ENCODE measurements at regions not wholly inside any gene's neighbourhood (a gene's known extent, or its start where the extent isn't known, plus 50 kb on each side); places are given as distances from the start of the nearest gene placed in this dataset.

DNA sequence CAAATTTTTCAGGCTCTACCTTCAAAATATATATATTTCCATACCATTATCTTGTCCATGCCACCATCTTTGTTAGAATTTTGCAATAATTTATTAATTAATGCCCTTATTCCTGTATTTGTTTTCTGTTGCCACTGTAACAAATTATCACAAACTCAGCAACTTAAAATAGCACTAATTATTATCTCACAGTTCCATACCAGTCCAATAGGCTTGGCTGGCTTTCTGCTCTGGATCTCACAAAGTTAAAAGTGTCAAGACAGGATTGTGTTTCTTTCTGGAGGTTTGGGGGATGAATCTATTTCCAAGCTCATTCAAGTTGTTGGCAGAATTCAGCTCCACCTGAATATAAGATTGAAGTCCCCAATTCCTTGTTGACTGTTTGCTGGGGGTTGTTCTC, 58.6 kb upstream of the SLC38A4 start:
- no peak overlapping the region for H3K27ac Mint-ChIP-seq
- DNase-seq, result no peak
- no peaks in the 10 kb centered on the region for H3K36me3 Mint-ChIP-seq (ENCODE audit: low read depth)
- H3K27me3 Mint-ChIP-seq, result peaks cover 2% of the 10 kb centered on the region
- H3K9me3 Mint-ChIP-seq, result peaks cover 10% of the 10 kb centered on the region
- no peak overlapping the region for H3K4me3 Mint-ChIP-seq
- H3K4me1 Mint-ChIP-seq, result no peaks in the 10 kb centered on the region
- intact Hi-C loops (cut with micrococcal nuclease), result no loop called here

GRCh38 chr12:46886541-46887041, 60.8 kb upstream of the SLC38A4 start:
- no peak overlapping the region for H3K4me3 Mint-ChIP-seq
- H3K4me1 Mint-ChIP-seq, result no peaks in the 10 kb centered on the region
- peaks cover 2% of the 10 kb centered on the region for H3K27me3 Mint-ChIP-seq
- intact Hi-C loops (cut with micrococcal nuclease), result no loop called here
- peaks cover 4% of the 10 kb centered on the region for H3K9me3 Mint-ChIP-seq
- no peak overlapping the region for H3K27ac Mint-ChIP-seq
- no peak for DNase-seq
- H3K36me3 Mint-ChIP-seq (ENCODE audit: low read depth), result no peaks in the 10 kb centered on the region

DNA sequence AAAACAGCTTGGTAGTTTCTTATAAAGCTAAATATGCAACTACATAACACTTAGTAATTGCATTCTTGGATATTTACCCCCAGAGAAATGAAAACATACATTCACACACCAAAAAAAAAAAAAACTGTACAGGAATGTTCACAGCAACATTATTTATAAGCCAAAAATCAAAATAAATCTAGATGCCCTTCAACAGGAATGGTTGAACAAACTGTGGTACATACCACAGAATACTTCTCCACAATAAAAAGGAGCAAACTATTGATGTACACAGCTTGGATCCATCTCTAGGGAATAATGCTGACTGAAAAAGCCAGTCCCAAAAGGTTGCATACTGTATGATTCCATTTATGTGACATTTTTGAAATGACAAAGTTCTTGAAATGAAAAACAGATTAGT, 62.1 kb upstream of the SLC38A4 start:
- no peak for DNase-seq
- Mint-ChIP-seq H3K27me3 (peaks cover 2% of the 10 kb centered on the region), H3K9me3 (peaks cover 4% of the 10 kb centered on the region), H3K4me3 (no peak overlapping the region), H3K27ac (no peak overlapping the region), H3K36me3 (ENCODE audit: low read depth) (no peaks in the 10 kb centered on the region), H3K4me1 (no peaks in the 10 kb centered on the region)
- intact Hi-C loops (cut with micrococcal nuclease), result no loop called here

- Mint-ChIP-seq H3K36me3 (ENCODE audit: low read depth) (no peaks in the 10 kb centered on the region), H3K4me1 (no peaks in the 10 kb centered on the region), H3K4me3 (no peak overlapping the region), H3K9me3 (peaks cover 4% of the 10 kb centered on the region), H3K27me3 (peaks cover 2% of the 10 kb centered on the region), H3K27ac (no peak overlapping the region)
- no peak for DNase-seq
- intact Hi-C loops (cut with micrococcal nuclease), result no loop called here
Measured at GRCh38 chr12:46888568-46888967, 62.8 kb upstream of the SLC38A4 start.

DNA sequence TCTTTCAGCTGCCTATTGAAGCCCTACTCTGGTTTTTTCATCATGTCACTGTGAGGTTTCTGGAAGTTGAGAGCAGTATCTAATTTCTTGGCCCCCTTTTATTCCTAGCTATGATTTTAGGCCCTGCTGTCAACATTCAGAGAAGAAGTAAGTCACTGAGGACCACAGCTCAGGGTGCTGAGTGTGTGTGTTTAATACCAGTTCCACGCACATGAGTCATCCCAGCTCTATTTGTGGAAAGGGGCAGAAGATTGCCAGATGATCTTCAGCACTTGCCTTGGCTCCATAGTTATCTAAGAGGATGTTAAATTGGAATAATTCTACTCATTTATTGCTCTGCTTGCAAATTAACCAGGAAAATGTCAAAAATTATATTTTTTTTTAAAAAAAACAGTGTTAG, 65.5 kb upstream of the SLC38A4 start:
- H3K36me3 Mint-ChIP-seq (ENCODE audit: low read depth), result no peaks in the 10 kb centered on the region
- no peaks in the 10 kb centered on the region for H3K4me1 Mint-ChIP-seq
- intact Hi-C loops (cut with micrococcal nuclease), result no loop called here
- peaks cover 6% of the 10 kb centered on the region for H3K27me3 Mint-ChIP-seq
- H3K9me3 Mint-ChIP-seq, result peaks cover 9% of the 10 kb centered on the region
- DNase-seq, result no peak
- H3K4me3 Mint-ChIP-seq, result no peak overlapping the region
- H3K27ac Mint-ChIP-seq, result no peak overlapping the region

DNA sequence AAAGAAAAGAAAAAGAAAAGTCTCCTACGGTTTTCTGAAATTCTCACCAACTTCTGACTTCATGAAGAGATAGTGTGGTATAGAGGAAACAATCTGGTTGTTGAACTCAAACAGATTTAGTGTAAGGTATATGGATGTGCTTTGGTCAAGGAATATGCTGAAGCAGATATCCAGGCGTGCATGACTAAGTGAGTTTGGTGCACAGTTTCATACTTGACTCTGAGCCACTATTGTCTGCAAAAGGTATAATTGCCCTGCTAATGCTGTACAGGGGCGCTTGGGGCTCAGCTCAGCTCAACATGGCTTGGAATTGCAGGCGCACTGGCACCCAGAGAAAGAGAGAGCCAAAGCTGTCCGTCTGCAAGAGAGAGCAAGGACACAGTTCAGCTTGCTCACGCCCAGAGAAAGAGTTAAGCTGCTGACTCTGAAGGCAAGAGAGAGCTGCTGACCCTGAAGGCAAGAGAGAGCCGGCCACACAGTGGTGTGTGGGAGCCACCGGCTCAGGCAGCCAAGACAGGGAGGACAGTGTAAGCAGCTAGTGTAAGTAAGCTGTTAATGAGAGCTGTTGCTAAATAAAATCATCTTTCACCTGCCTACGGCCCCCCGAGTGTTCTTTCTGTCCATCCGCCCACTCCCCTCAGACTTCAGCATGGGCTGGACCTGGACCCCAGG, 66.4 kb upstream of the SLC38A4 start:
- intact Hi-C loops (cut with micrococcal nuclease), result no loop called here

DNA sequence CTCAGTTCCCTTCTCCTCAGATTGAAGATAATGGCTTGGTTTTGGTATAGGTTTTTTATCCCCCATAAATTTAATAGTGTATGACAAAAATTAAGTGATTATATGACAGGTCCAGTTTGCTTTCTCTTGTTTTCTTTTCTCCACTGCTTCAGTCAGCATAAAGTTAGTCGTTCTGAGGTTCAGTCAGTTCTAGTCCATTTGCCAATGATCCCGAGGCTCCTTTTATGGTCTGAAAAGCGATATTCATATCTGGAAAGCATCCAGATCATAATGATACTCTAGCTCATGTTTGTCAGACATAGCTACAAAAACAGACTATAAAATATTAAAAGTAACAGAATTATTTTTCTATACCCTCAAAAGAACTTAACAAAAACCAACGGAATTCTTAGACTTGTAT, 67.1 kb upstream of the SLC38A4 start:
- H3K4me3 Mint-ChIP-seq, result no peak overlapping the region
- intact Hi-C loops (cut with micrococcal nuclease), result no loop called here
- H3K9me3 Mint-ChIP-seq, result peaks cover 20% of the 10 kb centered on the region
- H3K27me3 Mint-ChIP-seq, result peaks cover 3% of the 10 kb centered on the region
- DNase-seq, result no peak
- peaks cover 3% of the 10 kb centered on the region for H3K4me1 Mint-ChIP-seq
- H3K36me3 Mint-ChIP-seq (ENCODE audit: low read depth), result no peaks in the 10 kb centered on the region
- H3K27ac Mint-ChIP-seq, result no peak overlapping the region

More for the DNA sequence above, 66.4 kb upstream of the SLC38A4 start:
- peaks cover 14% of the 10 kb centered on the region for H3K9me3 Mint-ChIP-seq
- no peak overlapping the region for H3K27ac Mint-ChIP-seq
- peaks cover 6% of the 10 kb centered on the region for H3K27me3 Mint-ChIP-seq
- H3K36me3 Mint-ChIP-seq (ENCODE audit: low read depth), result no peaks in the 10 kb centered on the region
- H3K4me1 Mint-ChIP-seq, result no peaks in the 10 kb centered on the region
- no peak overlapping the region for H3K4me3 Mint-ChIP-seq
- DNase-seq, result no peak

DNA sequence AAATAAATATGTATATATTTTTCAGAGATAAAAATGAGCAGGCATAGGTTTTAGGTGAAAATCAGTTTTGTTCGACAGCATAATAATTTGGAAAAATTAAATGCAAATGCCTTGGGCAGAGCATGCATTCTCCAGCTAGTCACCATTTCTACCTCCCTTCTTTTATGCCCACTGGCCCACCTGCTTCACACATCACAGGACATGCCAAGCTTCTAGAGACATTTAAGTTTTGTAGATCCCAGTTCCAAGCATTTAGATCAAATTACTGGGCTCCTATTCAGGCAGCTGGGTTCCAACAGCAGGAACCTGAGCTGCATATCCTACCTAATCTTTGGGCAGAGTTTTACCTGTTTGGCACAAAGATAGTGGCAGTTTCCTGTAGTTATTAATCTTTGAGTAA, 67.6 kb upstream of the SLC38A4 start:
- Mint-ChIP-seq H3K4me3 (no peak overlapping the region), H3K9me3 (peaks cover 22% of the 10 kb centered on the region), H3K27ac (no peak overlapping the region), H3K27me3 (peaks cover 3% of the 10 kb centered on the region), H3K36me3 (ENCODE audit: low read depth) (no peaks in the 10 kb centered on the region), H3K4me1 (peaks cover 7% of the 10 kb centered on the region)
- intact Hi-C loops (cut with micrococcal nuclease), result no loop called here
- no peak for DNase-seq

- Mint-ChIP-seq H3K4me1 (peaks cover 10% of the 10 kb centered on the region), H3K27me3 (peaks cover 3% of the 10 kb centered on the region), H3K4me3 (no peak overlapping the region), H3K27ac (no peak overlapping the region), H3K9me3 (peaks cover 18% of the 10 kb centered on the region), H3K36me3 (ENCODE audit: low read depth) (no peaks in the 10 kb centered on the region)
- intact Hi-C loops (cut with micrococcal nuclease), result no loop called here
- no peak for DNase-seq
Measured at GRCh38 chr12:46895726-46896125, 69.9 kb upstream of the SLC38A4 start.

- H3K27ac Mint-ChIP-seq, result no peak overlapping the region
Measured at GRCh38 chr12:46896680-46897079, 70.9 kb upstream of the SLC38A4 start.

DNA sequence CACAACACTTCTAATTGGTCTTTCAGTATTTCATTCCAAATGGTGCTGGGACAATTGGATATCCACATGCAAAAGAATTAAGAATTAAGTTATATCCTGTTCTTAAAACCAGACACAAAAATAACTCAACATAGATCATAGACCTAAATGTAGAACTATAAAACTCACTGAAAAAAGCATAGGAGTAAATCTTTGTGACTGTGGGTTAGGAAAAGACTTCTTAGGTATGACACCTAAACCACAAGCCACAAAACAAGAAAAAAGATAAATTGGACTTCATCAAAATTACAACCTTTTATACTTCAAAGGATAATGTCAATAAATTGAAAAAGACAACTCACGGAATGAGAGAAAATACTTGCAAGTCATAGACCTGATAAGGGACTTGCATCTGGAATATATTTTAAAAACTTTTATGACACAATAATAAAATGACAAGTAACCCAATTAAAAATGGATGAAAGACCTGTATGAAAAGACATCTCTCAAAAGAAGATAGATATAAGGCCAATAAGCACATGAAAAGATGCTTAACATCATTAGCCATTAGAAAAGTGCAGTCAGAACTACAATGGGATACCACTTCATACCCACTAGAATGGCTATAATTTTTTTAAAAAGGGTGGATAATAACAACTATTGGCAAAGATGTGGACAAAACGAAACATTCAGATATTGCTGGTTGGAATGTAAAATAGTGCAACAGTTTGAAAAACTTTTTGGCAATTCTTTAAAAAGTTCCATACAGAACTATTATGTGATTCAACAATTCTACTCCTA, 72.5 kb upstream of the SLC38A4 start:
- Mint-ChIP-seq H3K27me3 (peaks cover 7% of the 10 kb centered on the region), H3K9me3 (peaks cover 23% of the 10 kb centered on the region), H3K36me3 (ENCODE audit: low read depth) (no peaks in the 10 kb centered on the region), H3K4me1 (peaks cover 13% of the 10 kb centered on the region), H3K27ac (no peak overlapping the region), H3K4me3 (no peak overlapping the region)
- intact Hi-C loops (cut with micrococcal nuclease), result no loop called here
- DNase-seq, result no peak

More at GRCh38 chr12:46896680-46897079, 70.9 kb upstream of the SLC38A4 start:
- Mint-ChIP-seq H3K9me3 (peaks cover 21% of the 10 kb centered on the region), H3K4me3 (no peak overlapping the region), H3K4me1 (peaks cover 13% of the 10 kb centered on the region), H3K36me3 (ENCODE audit: low read depth) (no peaks in the 10 kb centered on the region), H3K27me3 (peaks cover 3% of the 10 kb centered on the region)
- intact Hi-C loops (cut with micrococcal nuclease), result no loop called here
- DNase-seq, result no peak

DNA sequence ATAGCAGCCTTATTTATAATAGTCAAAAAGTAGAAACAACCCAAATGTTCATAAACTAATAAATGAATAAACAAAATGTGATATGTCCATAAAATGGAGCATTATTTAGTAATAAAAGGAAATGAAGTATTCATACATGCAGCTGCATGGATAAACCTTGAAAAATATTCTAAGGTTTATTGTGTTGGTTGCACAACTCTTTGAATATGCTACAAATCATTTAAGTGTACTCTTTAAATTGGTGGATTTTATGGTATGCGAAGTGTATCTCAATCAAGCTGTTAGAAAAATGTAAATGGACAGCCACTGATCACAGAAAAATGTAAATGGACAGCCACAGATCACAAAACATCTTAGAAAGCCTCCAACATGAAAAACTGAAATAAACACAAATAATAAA, 73.2 kb upstream of the SLC38A4 start:
- no peak overlapping the region for H3K27ac Mint-ChIP-seq
- intact Hi-C loops (cut with micrococcal nuclease), result no loop called here
- peaks cover 13% of the 10 kb centered on the region for H3K4me1 Mint-ChIP-seq
- no peak overlapping the region for H3K4me3 Mint-ChIP-seq
- peaks cover 5% of the 10 kb centered on the region for H3K27me3 Mint-ChIP-seq
- no peaks in the 10 kb centered on the region for H3K36me3 Mint-ChIP-seq (ENCODE audit: low read depth)
- peaks cover 23% of the 10 kb centered on the region for H3K9me3 Mint-ChIP-seq
- DNase-seq, result no peak

DNA sequence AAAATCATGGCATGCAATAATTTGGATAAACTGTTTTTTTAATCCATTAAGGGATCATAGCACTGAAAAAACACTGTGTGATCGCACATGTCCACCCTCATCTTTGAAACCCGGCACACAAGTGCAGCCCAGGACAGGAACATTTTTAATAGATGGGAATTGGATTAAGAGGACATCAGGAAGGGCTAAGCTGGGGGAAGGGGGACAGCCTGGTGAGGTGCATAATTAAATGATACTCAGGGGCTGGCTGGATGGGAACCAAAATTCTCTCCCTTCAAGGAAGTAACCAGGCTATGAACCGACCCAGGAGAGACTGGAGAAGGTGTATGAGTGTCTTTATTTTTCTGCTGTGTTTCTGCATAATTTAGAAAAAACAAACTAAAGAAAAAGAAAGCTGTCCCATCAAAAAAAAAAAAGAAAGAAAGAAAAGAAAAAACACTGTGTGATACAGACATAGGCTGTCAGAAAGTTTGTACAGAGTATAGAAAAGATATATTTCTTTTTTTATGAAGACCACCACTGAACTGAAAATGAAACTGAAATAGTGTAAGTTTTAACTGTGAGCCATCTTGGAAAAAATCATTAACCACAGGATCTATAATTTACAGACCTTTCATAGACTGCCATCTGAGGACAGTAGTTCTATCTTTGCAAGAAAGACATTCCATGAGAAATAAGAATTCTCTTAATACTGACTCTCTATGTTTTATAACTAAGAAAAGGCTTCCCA, 75.1 kb upstream of the SLC38A4 start:
- H3K27me3 Mint-ChIP-seq, result peaks cover 3% of the 10 kb centered on the region
- peaks cover 13% of the 10 kb centered on the region for H3K4me1 Mint-ChIP-seq
- H3K36me3 Mint-ChIP-seq (ENCODE audit: low read depth), result no peaks in the 10 kb centered on the region
- H3K4me3 Mint-ChIP-seq, result no peak overlapping the region
- H3K27ac Mint-ChIP-seq, result no peak overlapping the region
- DNase-seq, result no peak
- peaks cover 18% of the 10 kb centered on the region for H3K9me3 Mint-ChIP-seq
- intact Hi-C loops (cut with micrococcal nuclease), result no loop called here

All from activated CD4-positive, alpha-beta T cell treated with anti-CD3 and anti-CD28 coated beads, Interleukin-2, amount 10 ng/mL, durations not matched to agents 24 days and 14 days (primary cell).